Lung (tissue), 11 donors: ENCODE measurements at regions not wholly inside any gene's neighbourhood (a gene's known extent, or its start where the extent isn't known, plus 50 kb on each side); places are given as distances from the start of the nearest gene placed in this dataset.
"Not testable (repeated sequence)": the region's sequence is repeated elsewhere in the genome, so short reads cannot be mapped to it uniquely, and the experiment has no call there.

Experiments
- ATAC-seq: fragments of 200-7000 bp; cut with Tn5 transposase; one replicate; pipeline ENCODE4 v1.9.1; 2020; ENCODE audit warnings: moderate number of reproducible peaks; ENCODE audit not compliant: insufficient read depth, low FRiP score
- DNase-seq, 3 donors: peaks; one replicate each; pipeline ENCODE4 v3.0.0-alpha.2; 2013 to 2017
- H3K27ac ChIP-seq, 2 donors: one replicate each; pipeline ENCODE4 v1.5.1; 2013; ENCODE audit warnings: mild to moderate bottlenecking in 2 of 2, moderate library complexity in 2 of 2, control low read depth in 1 of 2, inconsistent platforms in 1 of 2, low read depth in 1 of 2, low read length in 1 of 2
- H3K27me3 ChIP-seq, 3 donors: one replicate each; pipeline ENCODE4 v1.5.1; 2013; ENCODE audit warnings: low read length in 2 of 3; ENCODE audit not compliant: control insufficient read depth in 3 of 3, insufficient read depth in 3 of 3
- H3K36me3 ChIP-seq, 4 donors: one replicate each; pipeline ENCODE4 v1.5.1; 2013; ENCODE audit warnings: low read length in 4 of 4, mild to moderate bottlenecking in 1 of 4, moderate library complexity in 1 of 4; ENCODE audit not compliant: control insufficient read depth in 4 of 4, insufficient read depth in 4 of 4
- H3K4me1 ChIP-seq, 5 donors: one replicate each; pipeline ENCODE4 v1.5.1; 2013; ENCODE audit warnings: low read length in 5 of 5, mild to moderate bottlenecking in 2 of 5, moderate library complexity in 1 of 5; ENCODE audit not compliant: control insufficient read depth in 5 of 5, insufficient read depth in 5 of 5
- H3K4me3 ChIP-seq: one replicate; pipeline ENCODE4 v1.5.1; 2013; ENCODE audit warnings: mild to moderate bottlenecking, control low read depth, moderate library complexity
- H3K9ac ChIP-seq, 2 donors: one replicate each; pipeline ENCODE4 v1.5.1; 2013; ENCODE audit warnings: low read length in 2 of 2, control low read depth in 1 of 2; ENCODE audit not compliant: insufficient read depth in 1 of 2
- H3K9me3 ChIP-seq, 4 donors: one replicate each; pipeline ENCODE4 v1.5.1; 2013; ENCODE audit warnings: low read length in 3 of 4, mild to moderate bottlenecking in 1 of 4, moderate library complexity in 1 of 4; ENCODE audit not compliant: control insufficient read depth in 4 of 4, insufficient read depth in 3 of 4
- WGBS, 2 donors: extraction: QIAGEN DNeasy Blood & Tissue Kit; methylation state at CpG; one replicate each; pipeline ENCODE4 v1.1.7; 2013; 5-methylcytosine and 5-hydroxymethylcytosine counted together
- TF ChIP-seq, protein P1 (sequence below): IDR thresholded peaks from 2 replicates; pipeline ENCODE4 v1.5.1; 2012; ENCODE audit warnings: mild to moderate bottlenecking; ENCODE audit errors: control extremely low read depth, extremely low read depth
- donor health status: control.
- donor health status: control.
- donor health status: Bipolar disorder and iron deficiency.
- donor health status: healthy.
- donor health status: DM: yes; HTN: yes; CAD: no.

DNA sequence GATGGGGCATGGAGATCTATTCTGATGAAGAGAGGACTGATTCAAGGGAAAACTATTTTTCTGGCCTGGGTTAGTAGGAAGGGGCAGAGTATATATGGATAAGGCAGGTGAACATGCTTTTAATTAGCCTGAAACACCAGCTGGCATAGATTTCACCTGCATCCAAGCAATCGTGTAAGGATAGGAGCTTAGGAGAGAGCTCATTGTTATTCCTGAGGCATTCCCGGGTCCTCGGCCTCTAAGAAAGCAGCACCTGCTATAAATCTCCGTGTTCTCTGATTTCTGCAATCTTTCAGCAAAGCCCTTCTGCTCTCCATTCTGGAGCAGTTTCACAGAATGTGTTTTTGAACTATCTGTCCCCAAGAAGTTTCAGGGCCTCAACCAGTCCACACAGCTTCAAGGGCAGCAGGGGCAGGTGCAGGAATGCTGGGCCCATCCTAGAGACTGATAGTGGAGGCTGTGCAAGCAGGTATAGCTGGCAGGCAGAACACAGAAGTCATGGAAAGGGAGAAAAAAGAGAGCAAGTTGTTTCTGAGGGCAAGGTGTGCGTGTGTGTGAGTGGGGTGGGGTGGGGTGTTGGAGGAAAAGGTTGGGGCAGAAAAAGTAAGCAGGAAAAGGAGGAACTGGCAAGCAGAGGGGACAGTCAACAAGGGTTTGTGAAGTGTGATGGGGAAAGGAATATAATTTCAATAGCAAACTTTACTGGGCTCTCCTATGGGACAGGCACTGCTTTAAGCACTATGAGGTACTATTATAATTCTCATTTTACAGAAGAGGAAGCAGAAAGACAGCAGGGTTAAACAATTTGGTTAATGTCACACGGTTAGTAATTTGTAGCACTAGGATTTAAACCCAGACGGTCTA is 203.7 kb upstream of the SSTR1 start:
- H3K9me3 ChIP-seq = no peaks in the 10 kb centered on the region
- no peak overlapping the region for H3K4me3 ChIP-seq
- 81 to 85% methylated on average over 7 of the region's 7 CpGs for WGBS, 2 donors
- ATAC-seq = no peak
- H3K36me3 ChIP-seq = no peaks in the 10 kb centered on the region
- H3K4me1 ChIP-seq = no peaks in the 10 kb centered on the region
- TF ChIP-seq, protein P1, sequence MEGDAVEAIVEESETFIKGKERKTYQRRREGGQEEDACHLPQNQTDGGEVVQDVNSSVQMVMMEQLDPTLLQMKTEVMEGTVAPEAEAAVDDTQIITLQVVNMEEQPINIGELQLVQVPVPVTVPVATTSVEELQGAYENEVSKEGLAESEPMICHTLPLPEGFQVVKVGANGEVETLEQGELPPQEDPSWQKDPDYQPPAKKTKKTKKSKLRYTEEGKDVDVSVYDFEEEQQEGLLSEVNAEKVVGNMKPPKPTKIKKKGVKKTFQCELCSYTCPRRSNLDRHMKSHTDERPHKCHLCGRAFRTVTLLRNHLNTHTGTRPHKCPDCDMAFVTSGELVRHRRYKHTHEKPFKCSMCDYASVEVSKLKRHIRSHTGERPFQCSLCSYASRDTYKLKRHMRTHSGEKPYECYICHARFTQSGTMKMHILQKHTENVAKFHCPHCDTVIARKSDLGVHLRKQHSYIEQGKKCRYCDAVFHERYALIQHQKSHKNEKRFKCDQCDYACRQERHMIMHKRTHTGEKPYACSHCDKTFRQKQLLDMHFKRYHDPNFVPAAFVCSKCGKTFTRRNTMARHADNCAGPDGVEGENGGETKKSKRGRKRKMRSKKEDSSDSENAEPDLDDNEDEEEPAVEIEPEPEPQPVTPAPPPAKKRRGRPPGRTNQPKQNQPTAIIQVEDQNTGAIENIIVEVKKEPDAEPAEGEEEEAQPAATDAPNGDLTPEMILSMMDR = no peak
- no peak overlapping the region for H3K27ac ChIP-seq
- no peak for DNase-seq
- H3K9ac ChIP-seq = no peak overlapping the region
- H3K27me3 ChIP-seq = no peaks in the 10 kb centered on the region

- TF ChIP-seq, protein P1 = no peak
- no peaks in the 10 kb centered on the region for H3K9me3 ChIP-seq
- H3K36me3 ChIP-seq = no peaks in the 10 kb centered on the region
- DNase-seq (no peak), ATAC-seq (no peak)
- H3K4me3 ChIP-seq = no peak overlapping the region
- no peak overlapping the region for H3K9ac ChIP-seq
- no peaks in the 10 kb centered on the region for H3K27me3 ChIP-seq
- H3K4me1 ChIP-seq = no peaks in the 10 kb centered on the region
- H3K27ac ChIP-seq = no peak overlapping the region
Observed at GRCh38 chr14:38004610-38004879, 203.2 kb upstream of the SSTR1 start.

- H3K9me3 ChIP-seq = peaks cover 0 to 22% (median 7%) of the 10 kb centered on the region in 4 donors
- 63 to 76% methylated on average over 2 of the region's 2 CpGs for WGBS, 2 donors
- not testable (repeated sequence) for H3K27ac ChIP-seq, ATAC-seq, H3K4me1 ChIP-seq, H3K4me3 ChIP-seq, H3K9ac ChIP-seq, H3K27me3 ChIP-seq, H3K36me3 ChIP-seq, DNase-seq
Observed at GRCh38 chr14:38011156-38011555, 196.5 kb upstream of the SSTR1 start.

DNA sequence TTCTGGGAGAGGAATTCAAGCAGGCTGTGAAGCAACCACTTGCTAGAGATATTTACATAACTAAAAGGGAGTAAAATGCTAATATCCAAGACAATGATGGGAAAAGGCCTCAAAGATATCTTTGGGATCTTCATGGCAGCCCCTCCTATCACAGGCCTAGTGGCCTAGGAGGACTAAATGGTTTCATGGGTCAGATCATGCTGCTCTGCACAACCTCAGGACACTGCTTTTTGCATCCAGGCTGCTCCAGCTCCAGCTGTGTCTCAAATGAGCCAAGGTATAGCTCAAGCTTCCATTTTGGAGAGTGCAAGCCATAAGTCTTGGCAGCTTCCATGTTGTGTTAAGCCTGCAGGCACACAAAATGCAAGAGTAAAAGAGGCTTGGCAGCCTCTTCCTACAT is 195.6 kb upstream of the SSTR1 start:
- no peak overlapping the region for H3K27ac ChIP-seq
- H3K36me3 ChIP-seq = no peaks in the 10 kb centered on the region
- no peak overlapping the region for H3K9ac ChIP-seq
- no peaks in the 10 kb centered on the region for H3K27me3 ChIP-seq
- TF ChIP-seq, protein P1 = no peak
- H3K4me3 ChIP-seq = no peak overlapping the region
- ATAC-seq (no peak), DNase-seq (no peak)
- no peaks in the 10 kb centered on the region for H3K4me1 ChIP-seq
- peaks cover 0 to 22% (median 7%) of the 10 kb centered on the region in 4 donors for H3K9me3 ChIP-seq
